T-helper 1 cell (primary cell): ENCODE measurements at regions not wholly inside any gene's neighbourhood (a gene's known extent, or its start where the extent isn't known, plus 50 kb on each side); places are given as distances from the start of the nearest gene placed in this dataset.
"Not testable (repeated sequence)": the region's sequence is repeated elsewhere in the genome, so short reads cannot be mapped to it uniquely, and the experiment has no call there.

ENCODE experiments used
- DNase-seq, 5 donors: peaks; one replicate each; pipeline ENCODE4 v3.0.0-alpha.2; 2012 to 2020

GRCh38 chr7:109646594-109646993, 1076.9 kb downstream of the DNAJB9 start:
- not testable (repeated sequence) for DNase-seq

GRCh38 chr7:109647263-109647662, 1077.6 kb downstream of the DNAJB9 start:
- DNase-seq = not testable (repeated sequence)

GRCh38 chr7:109659261-109659660, 1089.6 kb downstream of the DNAJB9 start:
- no peak for DNase-seq

- DNase-seq = no peak
These were observed 1090.7 kb downstream of the DNAJB9 start for GRCh38 chr7:109660401-109660800.

GRCh38 chr7:109663806-109664205, 1094.1 kb downstream of the DNAJB9 start:
- no peak for DNase-seq

GRCh38 chr7:109687269-109687668, 1117.6 kb downstream of the DNAJB9 start:
- DNase-seq = not testable (repeated sequence)

- DNase-seq = not testable (repeated sequence)
These were observed 1122.9 kb downstream of the DNAJB9 start for GRCh38 chr7:109692613-109693012.

GRCh38 chr7:109694149-109695071, 1124.7 kb downstream of the DNAJB9 start:
- no peak for DNase-seq

- no peak for DNase-seq
These were observed 1125.7 kb downstream of the DNAJB9 start for GRCh38 chr7:109695419-109695818.

- DNase-seq = no peak
These were observed 1127.0 kb downstream of the DNAJB9 start for GRCh38 chr7:109696723-109697122.

- no peak for DNase-seq
These were observed 1130.0 kb downstream of the DNAJB9 start for GRCh38 chr7:109699661-109700060.

- DNase-seq = no peak
These were observed 1143.7 kb downstream of the DNAJB9 start for GRCh38 chr7:109713366-109713765.

GRCh38 chr7:109719359-109719758, 1149.7 kb downstream of the DNAJB9 start:
- not testable (repeated sequence) for DNase-seq

GRCh38 chr7:109734601-109735000, 1164.9 kb downstream of the DNAJB9 start:
- no peak for DNase-seq

GRCh38 chr7:109735881-109736280, 1166.2 kb downstream of the DNAJB9 start:
- DNase-seq = no peak

- DNase-seq = no peak
These were observed 1176.2 kb downstream of the DNAJB9 start for GRCh38 chr7:109745677-109746410.

- DNase-seq = no peak
These were observed 1181.6 kb downstream of the DNAJB9 start for GRCh38 chr7:109751241-109751640.

- DNase-seq = no peak
These were observed 1182.4 kb downstream of the DNAJB9 start for GRCh38 chr7:109752068-109752467.

GRCh38 chr7:109757713-109758112, 1188.0 kb downstream of the DNAJB9 start:
- no peak for DNase-seq

- DNase-seq = no peak
These were observed 1193.9 kb downstream of the DNAJB9 start for GRCh38 chr7:109763611-109764010.

GRCh38 chr7:109772161-109772560, 1202.5 kb downstream of the DNAJB9 start:
- no peak for DNase-seq

GRCh38 chr7:109782806-109783205, 1213.1 kb downstream of the DNAJB9 start:
- DNase-seq = no peak

GRCh38 chr7:109806548-109806947, 1236.9 kb downstream of the DNAJB9 start:
- DNase-seq = no peak

GRCh38 chr7:109821156-109821555, 1251.5 kb downstream of the DNAJB9 start:
- DNase-seq = no peak
